GM19351 (cell line): ENCODE measurements at regions not wholly inside any gene's neighbourhood (a gene's known extent, or its start where the extent isn't known, plus 50 kb on each side); places are given as distances from the start of the nearest gene placed in this dataset.

Source experiments
- ATAC-seq: cut with Tn5 transposase; IDR thresholded peaks from one replicate; pipeline ENCODE4 v1.9.1; 2021; ENCODE audit warnings: mild to moderate bottlenecking, moderate library complexity; ENCODE audit not compliant: unreplicated experiment

- ATAC-seq, result no peak
Measured at GRCh38 chr16:72532906-72533410, 361.0 kb upstream of the PMFBP1 start.

DNA sequence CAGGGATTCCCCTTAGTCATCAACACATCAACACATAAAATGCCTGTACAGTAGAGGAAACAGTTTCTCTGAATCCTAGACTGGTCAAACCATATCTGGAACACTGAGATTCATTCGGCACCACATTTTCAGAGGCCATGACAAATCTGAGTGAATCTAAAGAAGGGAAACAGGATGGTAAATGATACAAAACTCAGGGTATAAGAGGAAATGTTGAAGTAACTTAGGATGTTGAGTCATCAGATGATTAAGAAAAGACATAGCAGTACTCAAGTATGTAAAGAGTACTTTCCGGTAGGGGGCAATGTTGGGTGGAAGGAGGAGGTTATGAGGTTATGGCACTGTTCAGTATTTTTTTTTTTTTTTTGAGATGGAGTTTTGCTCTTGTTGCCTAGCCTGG is 358.5 kb upstream of the PMFBP1 start:
- no peak for ATAC-seq

- no peak for ATAC-seq
Measured at GRCh38 chr16:72523087-72523486, 351.1 kb upstream of the PMFBP1 start.

DNA sequence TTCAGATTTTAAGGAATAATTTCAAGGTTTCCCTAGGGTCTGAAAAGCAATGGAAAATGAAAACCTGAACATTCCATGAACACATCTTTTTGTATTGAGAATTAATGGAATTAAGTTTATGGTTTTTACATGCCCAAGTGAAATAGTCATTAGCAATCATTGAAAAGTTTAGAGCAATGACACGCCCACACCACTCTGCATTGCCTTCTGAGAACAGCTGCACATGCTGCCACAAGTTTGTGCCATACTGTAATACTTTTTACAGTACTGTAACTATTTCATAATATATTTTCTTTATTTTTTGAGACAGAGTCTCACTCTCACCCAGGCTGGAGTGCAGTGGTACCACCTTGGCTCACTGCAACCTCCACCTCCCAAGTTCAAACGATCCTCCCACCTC is 345.2 kb upstream of the PMFBP1 start:
- ATAC-seq, result no peak

GRCh38 chr16:72511171-72511570 is 339.2 kb upstream of the PMFBP1 start:
- ATAC-seq, result no peak

DNA sequence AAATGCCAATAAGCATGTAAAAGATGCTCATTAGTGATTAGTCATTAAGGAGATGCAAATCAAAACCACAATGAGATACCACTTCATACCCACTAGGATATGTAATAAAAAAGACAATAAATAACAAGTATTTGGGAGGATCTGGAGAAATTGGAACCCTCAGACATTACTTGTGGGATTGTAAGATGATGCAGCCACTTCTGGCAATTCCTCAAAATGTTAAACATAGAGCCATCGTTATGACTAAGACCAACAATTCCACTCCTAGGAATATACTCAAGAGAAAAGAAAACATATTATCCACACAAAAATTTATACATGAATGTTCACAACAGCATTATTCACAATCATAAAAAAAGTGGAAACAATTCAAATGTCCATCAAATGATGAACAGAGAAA is 336.2 kb upstream of the PMFBP1 start:
- no peak for ATAC-seq

GRCh38 chr16:72502594-72503005 is 330.6 kb upstream of the PMFBP1 start:
- ATAC-seq, result no peak

DNA sequence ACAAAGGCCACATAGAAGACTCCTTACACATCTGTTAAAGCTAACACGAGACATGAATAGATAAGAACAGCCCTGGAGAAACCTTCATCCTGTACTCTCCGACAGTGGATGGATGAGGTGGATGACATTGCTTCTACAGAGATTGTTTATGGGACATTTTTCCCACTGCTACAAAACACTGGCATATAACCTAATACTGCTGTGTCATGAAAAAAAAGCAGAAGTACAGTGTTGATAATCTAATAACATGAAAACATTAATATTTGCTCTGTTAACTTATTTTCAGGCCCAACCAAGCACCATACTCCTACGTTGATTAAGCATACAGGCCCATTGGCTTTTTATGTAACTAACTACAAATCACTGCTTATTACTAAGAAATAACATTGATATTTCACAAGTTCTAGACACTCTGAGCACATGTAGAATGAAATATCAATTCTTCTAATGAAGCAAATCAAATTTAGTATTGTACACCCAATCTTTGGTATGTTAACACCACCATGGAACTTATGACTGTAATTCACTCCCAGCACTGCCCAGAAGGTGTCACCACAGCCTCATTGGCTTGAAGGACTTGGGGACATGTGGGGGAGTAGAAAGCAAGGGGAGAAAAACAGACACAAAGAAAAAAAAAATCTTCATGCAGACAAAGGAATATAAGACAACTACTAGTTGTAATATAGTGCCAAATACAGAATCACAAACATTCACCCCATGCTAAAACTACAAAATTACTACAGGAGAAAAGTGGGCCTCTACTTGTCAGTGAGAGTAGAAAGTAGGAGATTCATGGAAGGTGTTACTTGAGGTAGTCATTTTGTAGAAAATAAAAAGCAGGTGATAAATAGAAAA is 330.0 kb upstream of the PMFBP1 start:
- peak; percentile 89 for ATAC-seq

DNA sequence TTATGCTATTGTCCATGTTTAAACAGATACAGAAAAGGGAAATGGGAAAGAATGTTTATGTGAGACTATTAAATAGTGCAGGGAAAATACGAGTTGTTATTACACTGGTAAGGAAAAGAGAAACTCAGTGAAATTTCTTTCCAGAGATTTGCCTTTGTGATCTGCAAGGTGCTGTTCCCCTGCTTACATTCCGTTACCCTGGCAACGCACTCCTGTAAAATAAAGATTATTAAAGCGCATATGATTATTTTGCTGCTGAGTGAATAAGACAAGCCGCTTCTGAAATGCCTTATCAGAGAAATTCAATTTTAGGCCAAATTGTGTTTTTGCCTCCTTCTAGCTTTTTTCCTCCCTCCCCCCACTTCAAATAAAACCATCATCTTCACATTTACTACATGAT is 328.6 kb upstream of the PMFBP1 start:
- no peak for ATAC-seq

DNA sequence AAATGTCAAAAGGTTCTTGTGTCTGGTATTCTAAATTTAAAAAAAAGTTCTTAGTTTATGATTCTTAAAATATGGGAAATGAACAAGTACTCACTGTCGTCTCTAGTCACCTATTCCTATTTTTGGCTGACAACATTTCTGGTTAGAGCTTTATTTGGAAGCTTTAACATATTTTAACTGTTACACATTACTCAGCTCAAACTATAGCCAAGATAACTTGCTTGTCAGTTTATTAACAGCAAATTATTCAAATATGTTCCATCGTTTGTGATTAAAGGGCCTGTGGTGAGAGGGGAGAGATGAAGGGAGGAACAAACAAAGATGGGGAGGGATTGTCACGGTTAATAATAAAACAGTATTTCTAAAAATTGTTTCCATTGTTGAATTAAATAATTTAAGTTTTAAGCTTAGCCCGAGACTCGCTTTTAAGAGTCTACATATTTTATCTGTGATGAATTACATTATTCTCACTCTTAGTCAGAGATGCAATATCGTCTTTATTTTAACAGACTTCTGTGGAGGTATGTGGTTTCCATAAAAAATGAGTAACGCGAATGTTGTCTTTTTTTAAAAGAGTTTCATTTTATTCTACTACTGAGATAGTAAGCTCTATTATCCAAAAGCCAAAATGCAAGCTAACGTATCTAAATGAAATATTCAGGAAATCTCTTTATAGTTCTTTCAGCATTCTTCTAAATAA is 321.9 kb upstream of the PMFBP1 start:
- ATAC-seq, result no peak

DNA sequence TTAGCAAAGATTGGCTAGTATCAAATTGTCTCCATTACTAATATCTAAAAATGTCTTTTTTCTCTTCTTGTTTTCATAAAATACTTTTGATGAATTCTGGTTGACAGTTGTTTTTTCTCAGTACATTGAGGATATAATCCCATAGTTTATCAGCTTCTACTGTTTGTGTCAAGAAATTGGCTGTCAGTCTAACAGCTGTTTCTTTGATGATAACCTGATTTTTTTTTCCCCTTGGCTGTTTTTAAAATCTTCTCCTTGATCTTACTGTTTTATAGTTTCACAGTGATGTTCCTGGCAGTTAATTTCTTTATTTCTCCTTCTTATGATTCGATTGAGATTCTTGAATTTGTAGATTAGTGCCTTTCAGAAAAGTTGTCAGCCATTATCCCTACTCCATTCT is 315.3 kb upstream of the PMFBP1 start:
- ATAC-seq, result no peak

DNA sequence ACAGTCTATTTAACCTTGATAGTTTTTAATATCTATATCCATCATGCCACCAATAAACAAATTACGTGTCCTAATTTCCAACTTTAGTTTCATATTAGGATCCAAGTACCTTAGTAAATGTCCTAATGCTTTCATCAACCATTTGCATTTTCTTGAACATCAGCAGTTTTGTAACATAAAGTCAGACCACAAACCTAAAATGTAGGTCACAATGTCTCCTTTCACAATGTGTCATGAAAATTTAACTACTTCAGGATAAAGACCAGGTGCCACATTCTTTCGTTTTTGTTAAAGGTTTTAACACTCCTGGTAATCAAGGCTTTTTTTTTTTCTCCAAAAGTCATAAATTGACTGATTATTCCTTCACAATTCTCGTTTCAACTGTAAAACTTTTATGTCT is 310.7 kb upstream of the PMFBP1 start:
- no peak for ATAC-seq

GRCh38 chr16:72481419-72481818 is 309.5 kb upstream of the PMFBP1 start:
- ATAC-seq, result no peak

DNA sequence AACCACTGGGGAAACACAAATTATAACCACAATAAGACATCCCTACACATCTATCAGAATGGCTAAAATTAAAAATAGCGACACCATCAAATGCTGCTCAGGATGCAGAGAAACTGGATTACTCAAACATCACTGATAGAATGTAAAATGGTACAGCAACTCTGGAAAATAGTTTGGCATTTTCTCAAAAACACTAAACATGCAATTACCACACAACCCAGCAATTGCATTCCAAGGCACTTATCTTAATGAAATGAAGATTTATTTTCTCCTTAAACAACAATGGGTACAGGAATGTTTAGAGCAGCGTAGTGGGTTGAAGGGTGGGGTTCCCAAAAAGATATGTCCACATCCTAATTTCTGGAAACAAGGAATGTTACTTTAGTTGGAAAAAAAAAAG is 309.0 kb upstream of the PMFBP1 start:
- ATAC-seq, result no peak

DNA sequence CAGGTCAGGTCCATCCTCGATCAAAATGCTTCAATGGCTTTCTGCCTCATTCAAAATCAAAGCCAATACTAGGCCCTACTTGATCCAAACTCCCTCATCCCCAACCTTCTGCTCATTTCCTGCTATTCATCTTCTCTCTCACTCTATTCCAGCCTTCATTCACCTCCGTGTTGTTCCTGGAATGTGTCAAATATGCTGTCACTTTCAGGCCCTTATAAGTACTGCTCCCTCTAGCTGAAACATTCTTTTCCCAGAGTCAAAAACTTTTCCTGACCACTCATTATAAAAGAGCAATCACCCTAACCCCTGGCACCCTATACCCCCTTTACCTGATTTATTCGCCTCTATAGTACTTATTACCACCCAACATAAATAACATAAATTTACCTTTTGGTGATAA is 303.7 kb upstream of the PMFBP1 start:
- no peak for ATAC-seq

GRCh38 chr16:72474501-72475123 is 302.7 kb upstream of the PMFBP1 start:
- ATAC-seq, result no peak

DNA sequence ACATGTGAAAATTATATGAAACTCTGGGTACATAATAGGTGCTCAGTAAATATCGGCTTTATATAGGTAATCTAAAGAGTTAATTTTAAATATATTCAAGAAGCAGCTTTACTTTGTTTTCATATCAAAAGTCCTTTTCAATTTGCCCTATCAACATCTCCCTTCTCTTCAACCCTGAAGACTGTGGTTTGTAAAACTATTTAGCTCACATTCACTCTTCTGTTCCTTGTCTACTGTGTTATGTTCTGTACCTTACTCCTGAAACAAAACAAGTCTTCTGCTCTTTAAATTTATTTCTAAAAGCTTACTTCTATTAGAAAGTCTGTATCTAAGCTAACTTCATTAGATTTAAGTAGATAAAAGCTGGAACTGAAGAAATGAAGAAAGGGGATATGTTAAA is 301.7 kb upstream of the PMFBP1 start:
- ATAC-seq, result no peak

DNA sequence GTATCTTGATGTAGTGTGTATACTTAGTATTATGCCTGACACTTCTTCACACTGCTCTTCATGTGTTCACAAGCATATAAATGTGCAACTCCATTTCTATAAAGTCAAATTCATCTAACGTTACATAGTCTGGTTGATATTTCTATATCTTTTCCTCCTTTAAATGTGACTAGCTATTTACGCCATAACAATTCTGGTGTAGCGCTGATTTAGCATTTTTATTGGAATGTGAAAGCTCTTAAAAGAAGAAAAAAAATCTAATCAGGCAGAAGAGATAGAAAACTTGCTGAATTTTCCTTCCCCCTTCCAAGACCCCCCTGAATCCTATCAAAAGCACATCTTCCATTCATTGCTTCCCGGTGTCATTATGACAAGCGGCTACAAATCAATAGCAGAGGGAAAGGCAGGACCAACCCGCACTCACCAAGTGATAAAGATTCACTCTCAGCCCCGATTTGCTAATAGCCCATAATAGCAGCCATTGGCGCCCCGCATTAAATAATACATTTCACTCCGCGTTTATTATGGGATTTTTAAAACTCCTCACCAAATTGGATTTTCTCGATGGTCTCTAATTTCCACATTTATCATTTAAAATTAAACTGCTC is 299.5 kb upstream of the PMFBP1 start:
- ATAC-seq, result no peak

- ATAC-seq, result no peak
Measured at GRCh38 chr16:72470541-72470940, 298.6 kb upstream of the PMFBP1 start.

DNA sequence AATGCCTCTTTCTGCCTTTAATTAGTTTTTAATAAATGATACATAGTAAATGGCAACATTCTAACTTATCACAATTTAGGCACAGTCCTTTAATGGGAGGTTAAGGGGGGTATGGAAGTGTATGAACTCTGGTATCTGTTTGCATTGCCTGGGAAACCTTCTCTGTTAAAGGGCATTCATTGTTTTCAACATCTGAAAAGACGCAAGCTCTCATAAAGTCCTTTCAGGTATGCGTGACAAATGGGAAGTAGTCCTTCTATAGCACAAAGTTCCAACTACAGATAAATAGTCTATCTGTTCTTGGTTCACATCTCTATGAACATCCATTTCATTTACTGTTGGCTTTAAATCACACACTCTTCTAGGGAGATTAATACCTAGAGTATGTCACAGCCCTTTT is 298.0 kb upstream of the PMFBP1 start:
- ATAC-seq, result no peak

GRCh38 chr16:72468582-72468981 is 296.6 kb upstream of the PMFBP1 start:
- no peak for ATAC-seq
